ENCODE measurements at regions not wholly inside any gene's neighbourhood (a gene's known extent, or its start where the extent isn't known, plus 50 kb on each side); places are given as distances from the start of the nearest gene placed in this dataset.

DNA sequence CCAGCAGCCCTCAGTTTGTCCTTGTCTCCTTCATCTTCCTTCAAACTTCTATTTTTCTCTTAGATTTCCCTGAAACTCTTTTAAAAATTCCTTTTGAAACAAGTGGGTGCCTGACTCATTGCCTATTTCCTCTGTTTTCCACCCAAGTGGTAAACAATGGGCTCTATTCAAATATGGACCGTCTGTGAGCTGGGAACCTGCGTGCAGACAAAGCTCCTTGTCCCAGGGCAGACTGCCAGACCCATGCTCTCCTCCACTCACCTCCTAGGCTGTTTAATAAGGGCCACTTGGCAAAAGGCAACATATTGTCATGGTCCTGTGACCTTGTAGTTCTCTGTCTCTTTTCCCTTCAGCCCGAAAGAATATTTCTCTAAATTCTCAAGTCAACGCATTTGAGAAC lies 332.7 kb upstream of the THBS1 start:
- TF ChIP-seq, protein P1, sequence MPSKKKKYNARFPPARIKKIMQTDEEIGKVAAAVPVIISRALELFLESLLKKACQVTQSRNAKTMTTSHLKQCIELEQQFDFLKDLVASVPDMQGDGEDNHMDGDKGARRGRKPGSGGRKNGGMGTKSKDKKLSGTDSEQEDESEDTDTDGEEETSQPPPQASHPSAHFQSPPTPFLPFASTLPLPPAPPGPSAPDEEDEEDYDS (CRISPR knock-in tag; IDR thresholded peaks at IDR 0.05): no peak
- no peak for TF ChIP-seq SIN3B (IDR thresholded peaks at IDR 0.05; ENCODE audit: low read length)
- TF ChIP-seq ZNF713 (CRISPR knock-in tag; IDR thresholded peaks at IDR 0.05): no peak
- TF ChIP-seq, protein P2, sequence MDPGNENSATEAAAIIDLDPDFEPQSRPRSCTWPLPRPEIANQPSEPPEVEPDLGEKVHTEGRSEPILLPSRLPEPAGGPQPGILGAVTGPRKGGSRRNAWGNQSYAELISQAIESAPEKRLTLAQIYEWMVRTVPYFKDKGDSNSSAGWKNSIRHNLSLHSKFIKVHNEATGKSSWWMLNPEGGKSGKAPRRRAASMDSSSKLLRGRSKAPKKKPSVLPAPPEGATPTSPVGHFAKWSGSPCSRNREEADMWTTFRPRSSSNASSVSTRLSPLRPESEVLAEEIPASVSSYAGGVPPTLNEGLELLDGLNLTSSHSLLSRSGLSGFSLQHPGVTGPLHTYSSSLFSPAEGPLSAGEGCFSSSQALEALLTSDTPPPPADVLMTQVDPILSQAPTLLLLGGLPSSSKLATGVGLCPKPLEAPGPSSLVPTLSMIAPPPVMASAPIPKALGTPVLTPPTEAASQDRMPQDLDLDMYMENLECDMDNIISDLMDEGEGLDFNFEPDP (CRISPR knock-in tag; conservative IDR thresholded peaks at IDR 0.05): no peak
- no peak for TF ChIP-seq GABPA (IDR thresholded peaks at IDR 0.05; ENCODE audit: low read depth, low read length)
- no peak for TF ChIP-seq GABPA (CRISPR knock-in tag; IDR thresholded peaks at IDR 0.05; ENCODE audit: low read depth)
- no peak for TF ChIP-seq ZNF749 (CRISPR knock-in tag; IDR thresholded peaks at IDR 0.05; ENCODE audit: borderline replicate concordance)
- TF ChIP-seq CREB1 (IDR thresholded peaks at IDR 0.05): no peak
- no peak for TF ChIP-seq CREB1 (CRISPR knock-in tag; IDR thresholded peaks at IDR 0.05)
